Activated CD4-positive, CD25-positive, alpha-beta regulatory T cell treated with anti-CD3 and anti-CD28 coated beads, Interleukin-2, amount 50 U/mL, for 24 hours (primary cell): ENCODE measurements at regions not wholly inside any gene's neighbourhood (a gene's known extent, or its start where the extent isn't known, plus 50 kb on each side); places are given as distances from the start of the nearest gene placed in this dataset.
"Not testable (repeated sequence)": the region's sequence is repeated elsewhere in the genome, so short reads cannot be mapped to it uniquely, and the experiment has no call there.

ENCODE experiments used
- ATAC-seq, 2 donors: fragments of 150-1000 bp; cut with Tn5 transposase; one replicate each; pipeline ENCODE4 v1.10.0; 2021; ENCODE audit warnings: mild to moderate bottlenecking in 1 of 2, moderate library complexity in 1 of 2

- no peak for ATAC-seq
Measured at GRCh38 chr5:57069115-57069835, 104.6 kb upstream of the GPBP1 start.

- no peak for ATAC-seq
Measured at GRCh38 chr5:57072218-57072892, 101.5 kb upstream of the GPBP1 start.

- no peak for ATAC-seq
Measured at GRCh38 chr5:57082441-57083067, 91.3 kb upstream of the GPBP1 start.

GRCh38 chr5:57085306-57086081, 88.4 kb upstream of the GPBP1 start:
- ATAC-seq = no peak

GRCh38 chr5:57087947-57088346, 85.9 kb upstream of the GPBP1 start:
- not testable (repeated sequence) for ATAC-seq

- no peak for ATAC-seq
Measured at GRCh38 chr5:57094753-57095683, 78.8 kb upstream of the GPBP1 start.

GRCh38 chr5:57097526-57097925, 76.3 kb upstream of the GPBP1 start:
- ATAC-seq = no peak

GRCh38 chr5:57102189-57102904, 71.5 kb upstream of the GPBP1 start:
- no peak for ATAC-seq

- ATAC-seq = no peak
Measured at GRCh38 chr5:57102905-57103255, 71.0 kb upstream of the GPBP1 start.

GRCh38 chr5:57103317-57103907, 70.4 kb upstream of the GPBP1 start:
- ATAC-seq = no peak

- no peak for ATAC-seq
Measured at GRCh38 chr5:57106661-57107060, 67.2 kb upstream of the GPBP1 start.

- no peak for ATAC-seq
Measured at GRCh38 chr5:57111993-57112392, 61.9 kb upstream of the GPBP1 start.

- ATAC-seq = no peak
Measured at GRCh38 chr5:57113481-57113880, 60.4 kb upstream of the GPBP1 start.

- peak; percentile 63 to 73 for ATAC-seq
Measured at GRCh38 chr5:57117596-57117995, 56.3 kb upstream of the GPBP1 start.

GRCh38 chr5:57119031-57119430, 54.8 kb upstream of the GPBP1 start:
- ATAC-seq = no peak

- no peak for ATAC-seq
Measured at GRCh38 chr5:57124014-57124413, 49.8 kb upstream of the GPBP1 start.
